ENCODE measurements at regions not wholly inside any gene's neighbourhood (a gene's known extent, or its start where the extent isn't known, plus 50 kb on each side); places are given as distances from the start of the nearest gene placed in this dataset.

- TF ChIP-seq POLR2A (IDR thresholded peaks at IDR 0.05; ENCODE audit: low read depth, low read length) (no peak), USF2 (IDR thresholded peaks at IDR 0.05; ENCODE audit: low read depth, low read length) (no peak), MAFK (IDR thresholded peaks at IDR 0.05; ENCODE audit: low read depth, low read length) (no peak), CTCF (conservative IDR thresholded peaks at IDR 0.05; ENCODE audit: low read depth, low read length) (no peak)
Observed at GRCh38 chr5:155665361-155665760, 651.8 kb downstream of the KIF4B start.
